ENCODE measurements at regions not wholly inside any gene's neighbourhood (a gene's known extent, or its start where the extent isn't known, plus 50 kb on each side); places are given as distances from the start of the nearest gene placed in this dataset.

- no peak for TF ChIP-seq CTCF (IDR thresholded peaks at IDR 0.05; ENCODE audit: low read depth, low read length, poor library complexity, severe bottlenecking)
- TF ChIP-seq EZH2phosphoT487 (IDR thresholded peaks at IDR 0.05; ENCODE audit: borderline replicate concordance, low read length): no peak
Measured at GRCh38 chr1:157407367-157407766, 144.9 kb downstream of the FCRL5 start.
